Fibroblast of pulmonary artery (primary cell): ENCODE measurements at regions not wholly inside any gene's neighbourhood (a gene's known extent, or its start where the extent isn't known, plus 50 kb on each side); places are given as distances from the start of the nearest gene placed in this dataset.
"Not testable (repeated sequence)": the region's sequence is repeated elsewhere in the genome, so short reads cannot be mapped to it uniquely, and the experiment has no call there.

Experiments
- DNase-seq: peaks from one replicate; pipeline ENCODE4 v3.0.0-alpha.2; 2010; ENCODE audit warnings: low read depth
- H3K4me3 ChIP-seq: replicated peaks from 2 replicates; pipeline ENCODE4 v1.5.1; 2011; ENCODE audit warnings: low read depth, mild to moderate bottlenecking, control low read depth, low read length, moderate library complexity
- CTCF ChIP-seq: IDR thresholded peaks from 2 replicates; pipeline ENCODE4 v1.5.1; 2011; ENCODE audit warnings: mild to moderate bottlenecking, control low read depth, low read length, inconsistent platforms; ENCODE audit errors: missing control alignments

DNA sequence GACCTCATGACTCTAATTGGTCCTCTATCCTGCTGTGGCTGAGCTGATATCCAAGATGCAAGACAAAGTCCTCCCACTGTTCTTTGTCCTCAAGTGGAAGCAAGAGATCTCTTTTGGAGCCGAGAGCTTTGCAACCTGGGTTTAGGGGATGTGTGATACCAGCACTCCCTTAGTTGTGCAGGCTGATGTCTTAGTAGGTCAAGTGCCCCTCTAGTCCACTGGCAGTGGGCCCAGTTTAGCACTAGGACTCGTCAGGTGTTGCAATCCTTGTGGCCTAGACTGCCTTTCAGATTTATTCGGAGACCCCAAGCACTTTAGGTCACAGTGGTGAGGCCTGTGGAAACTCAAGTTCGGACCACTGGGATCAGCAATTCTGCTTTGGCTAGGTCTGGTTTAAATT, 64.0 kb downstream of the GPRASP3 start:
- DNase-seq = no peak
- no peak for TF ChIP-seq CTCF
- no peak overlapping the region for H3K4me3 ChIP-seq

GRCh38 chrX:102787283-102787682, 66.7 kb downstream of the GPRASP3 start:
- H3K4me3 ChIP-seq = no peak overlapping the region
- no peak for TF ChIP-seq CTCF
- DNase-seq = no peak

- no peak overlapping the region for H3K4me3 ChIP-seq
- DNase-seq = no peak
- TF ChIP-seq CTCF = no peak
Observed at GRCh38 chrX:102808336-102808735, 87.8 kb downstream of the GPRASP3 start.

- DNase-seq, H3K4me3 ChIP-seq: not testable (repeated sequence)
Observed at GRCh38 chrX:102818269-102818668, 97.7 kb downstream of the GPRASP3 start.

DNA sequence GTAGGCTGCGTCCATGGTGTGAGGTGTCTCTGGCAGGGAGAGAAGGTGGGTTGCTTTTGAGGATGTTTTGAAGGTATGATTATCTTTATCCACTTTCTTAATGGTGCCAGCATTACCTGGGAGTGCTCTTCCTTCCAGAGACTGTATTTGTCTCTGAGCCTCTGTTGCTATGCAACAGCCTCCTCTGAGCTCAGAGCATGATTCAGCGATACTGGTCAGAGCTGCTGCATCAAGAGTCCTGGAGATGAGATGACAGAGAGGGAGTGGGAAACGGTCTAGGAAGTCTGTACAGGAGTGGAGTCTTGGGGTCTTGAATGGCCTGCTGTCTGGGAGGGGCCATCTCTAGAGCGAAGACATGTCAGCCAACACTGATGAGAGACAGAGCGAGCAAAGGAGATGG, 104.4 kb upstream of the RAB40AL start:
- no peak overlapping the region for H3K4me3 ChIP-seq
- no peak for TF ChIP-seq CTCF
- peak; percentile 66 for DNase-seq

- no peak overlapping the region for H3K4me3 ChIP-seq
- TF ChIP-seq CTCF = no peak
- peak; percentile 14 for DNase-seq
Observed at GRCh38 chrX:102833136-102833535, 103.9 kb upstream of the RAB40AL start.

GRCh38 chrX:102835504-102836146, 101.4 kb upstream of the RAB40AL start:
- TF ChIP-seq CTCF = peak; percentile 74
- DNase-seq = peak; percentile 58

GRCh38 chrX:102837847-102838246, 99.2 kb upstream of the RAB40AL start:
- TF ChIP-seq CTCF = no peak

More at GRCh38 chrX:102835504-102836146, 101.4 kb upstream of the RAB40AL start:
- no peak overlapping the region for H3K4me3 ChIP-seq

More at GRCh38 chrX:102837847-102838246, 99.2 kb upstream of the RAB40AL start:
- H3K4me3 ChIP-seq = no peak overlapping the region
- DNase-seq = no peak
